Adipocyte (in vitro differentiated cells): ENCODE measurements at regions not wholly inside any gene's neighbourhood (a gene's known extent, or its start where the extent isn't known, plus 50 kb on each side); places are given as distances from the start of the nearest gene placed in this dataset.

ENCODE experiments used
- DNase-seq: peaks from one replicate; pipeline ENCODE4 v3.0.0-alpha.2; 2015; ENCODE audit warnings: low read depth
- H3K27me3 ChIP-seq: replicated peaks from 2 replicates; pipeline ENCODE4 v1.7.0; 2013; ENCODE audit warnings: mild to moderate bottlenecking, low read length, moderate library complexity; ENCODE audit not compliant: control insufficient read depth, insufficient read depth
- H3K36me3 ChIP-seq: 2 replicates; pipeline ENCODE4 v1.7.0; 2013; ENCODE audit warnings: low read length, mild to moderate bottlenecking, moderate library complexity; ENCODE audit not compliant: control insufficient read depth, insufficient read depth, severe bottlenecking
- H3K4me1 ChIP-seq: 2 replicates; pipeline ENCODE4 v1.7.0; 2013; ENCODE audit warnings: mild to moderate bottlenecking, low read length, moderate library complexity; ENCODE audit not compliant: control insufficient read depth, insufficient read depth
- H3K4me3 ChIP-seq: 2 replicates; pipeline ENCODE4 v1.7.0; 2013; ENCODE audit warnings: mild to moderate bottlenecking, low read length, moderate library complexity
- H3K9ac ChIP-seq: 2 replicates; pipeline ENCODE4 v1.7.0; 2013; ENCODE audit warnings: mild to moderate bottlenecking, low read length, moderate library complexity
- H3K9me3 ChIP-seq: 2 replicates; pipeline ENCODE4 v1.7.0; 2013; ENCODE audit warnings: mild to moderate bottlenecking, low read length, moderate library complexity; ENCODE audit not compliant: control insufficient read depth

- peaks cover 11% of the 10 kb centered on the region for H3K9me3 ChIP-seq
- H3K4me3 ChIP-seq, result no peak overlapping the region
- no peaks in the 10 kb centered on the region for H3K27me3 ChIP-seq
- no peaks in the 10 kb centered on the region for H3K36me3 ChIP-seq
- H3K4me1 ChIP-seq, result no peaks in the 10 kb centered on the region
- DNase-seq, result no peak
- H3K9ac ChIP-seq, result no peak overlapping the region
These were observed 87.7 kb upstream of the COCH start for GRCh38 chr14:30786701-30787100.

DNA sequence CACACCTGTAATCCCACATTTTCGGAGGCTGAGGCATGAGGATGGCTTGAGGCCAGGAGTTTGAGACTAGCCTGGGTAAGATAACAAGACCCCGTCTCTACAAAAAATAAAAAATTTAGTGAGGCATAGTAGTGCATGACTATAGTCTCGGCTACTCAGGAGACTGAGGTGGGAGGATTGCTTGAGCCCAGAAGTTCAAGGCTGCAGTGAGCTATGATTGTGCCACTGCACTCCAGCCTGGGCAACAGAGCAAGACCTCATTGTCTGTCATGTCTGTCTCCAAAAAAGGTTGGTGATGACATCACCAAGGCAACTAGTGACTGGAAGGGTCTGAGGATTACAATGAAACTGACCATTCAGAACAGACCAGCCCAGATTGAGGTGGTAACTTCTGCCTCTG is 83.5 kb upstream of the COCH start:
- Histone ChIP-seq H3K4me3 (no peak overlapping the region), H3K27me3 (no peaks in the 10 kb centered on the region), H3K9me3 (peaks cover 29% of the 10 kb centered on the region), H3K9ac (no peak overlapping the region), H3K36me3 (no peaks in the 10 kb centered on the region), H3K4me1 (no peaks in the 10 kb centered on the region)
- no peak for DNase-seq

- H3K9ac ChIP-seq, result no peak overlapping the region
- H3K4me3 ChIP-seq, result no peak overlapping the region
- no peaks in the 10 kb centered on the region for H3K4me1 ChIP-seq
- DNase-seq, result no peak
- H3K9me3 ChIP-seq, result peaks cover 29% of the 10 kb centered on the region
- no peaks in the 10 kb centered on the region for H3K27me3 ChIP-seq
- H3K36me3 ChIP-seq, result no peaks in the 10 kb centered on the region
These were observed 82.6 kb upstream of the COCH start for GRCh38 chr14:30791522-30792351.

GRCh38 chr14:30796707-30797106 is 77.7 kb upstream of the COCH start:
- DNase-seq, result no peak
- peaks cover 8% of the 10 kb centered on the region for H3K27me3 ChIP-seq
- H3K9me3 ChIP-seq, result peaks cover 19% of the 10 kb centered on the region

DNA sequence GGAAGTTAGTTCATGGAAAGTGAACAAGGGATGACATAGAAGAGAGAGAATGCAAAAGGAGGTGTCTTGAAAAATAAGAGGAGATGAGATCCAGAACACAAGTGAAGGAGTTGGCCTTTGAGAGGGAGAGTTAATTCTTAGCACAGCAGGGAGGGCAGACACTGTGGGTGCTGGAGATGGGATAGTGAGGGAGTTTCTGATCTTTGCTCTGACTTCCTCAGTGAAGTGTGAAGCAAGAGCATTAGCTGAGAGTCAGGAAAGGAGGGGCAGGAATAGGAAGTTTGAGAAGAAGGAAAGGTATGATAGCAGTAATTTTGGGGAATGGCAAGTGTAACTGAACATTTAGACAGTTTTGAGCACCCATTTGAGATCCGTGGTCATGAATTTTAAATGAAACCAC is 75.8 kb upstream of the COCH start:
- DNase-seq, result no peak

More at GRCh38 chr14:30796707-30797106, 77.7 kb upstream of the COCH start:
- no peak overlapping the region for H3K9ac ChIP-seq
- no peaks in the 10 kb centered on the region for H3K4me1 ChIP-seq
- no peaks in the 10 kb centered on the region for H3K36me3 ChIP-seq
- H3K4me3 ChIP-seq, result no peak overlapping the region

DNA sequence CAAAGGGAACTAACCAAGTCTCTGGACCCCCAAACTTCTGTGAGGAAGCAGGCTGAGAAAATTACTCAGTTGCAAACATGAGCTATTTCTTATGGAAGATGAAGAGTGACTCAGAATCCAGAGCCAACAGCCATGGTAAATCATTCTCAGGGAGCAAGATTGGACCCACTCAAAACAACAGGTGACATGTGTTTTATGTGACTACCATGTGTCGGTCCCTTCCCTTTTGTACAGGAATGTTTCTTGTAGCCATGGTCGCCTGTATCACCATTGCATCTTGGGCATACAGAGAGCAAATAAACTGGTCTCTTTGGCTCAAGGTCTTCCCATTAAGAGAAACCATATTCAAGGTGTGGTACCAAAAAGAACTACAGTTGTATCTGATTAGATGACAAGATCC is 75.4 kb upstream of the COCH start:
- peaks cover 8% of the 10 kb centered on the region for H3K27me3 ChIP-seq
- H3K9me3 ChIP-seq, result peaks cover 8% of the 10 kb centered on the region
- DNase-seq, result no peak
- no peak overlapping the region for H3K4me3 ChIP-seq
- no peaks in the 10 kb centered on the region for H3K4me1 ChIP-seq
- no peak overlapping the region for H3K9ac ChIP-seq
- H3K36me3 ChIP-seq, result no peaks in the 10 kb centered on the region

More for the DNA sequence above, 75.8 kb upstream of the COCH start:
- Histone ChIP-seq H3K9me3 (peaks cover 9% of the 10 kb centered on the region), H3K4me3 (no peak overlapping the region), H3K27me3 (peaks cover 8% of the 10 kb centered on the region), H3K4me1 (no peaks in the 10 kb centered on the region), H3K36me3 (no peaks in the 10 kb centered on the region), H3K9ac (no peak overlapping the region)

GRCh38 chr14:30799933-30800332 is 74.4 kb upstream of the COCH start:
- Histone ChIP-seq H3K4me3 (no peak overlapping the region), H3K9ac (no peak overlapping the region), H3K27me3 (peaks cover 8% of the 10 kb centered on the region), H3K4me1 (no peaks in the 10 kb centered on the region), H3K9me3 (no peaks in the 10 kb centered on the region), H3K36me3 (no peaks in the 10 kb centered on the region)
- DNase-seq, result no peak

DNA sequence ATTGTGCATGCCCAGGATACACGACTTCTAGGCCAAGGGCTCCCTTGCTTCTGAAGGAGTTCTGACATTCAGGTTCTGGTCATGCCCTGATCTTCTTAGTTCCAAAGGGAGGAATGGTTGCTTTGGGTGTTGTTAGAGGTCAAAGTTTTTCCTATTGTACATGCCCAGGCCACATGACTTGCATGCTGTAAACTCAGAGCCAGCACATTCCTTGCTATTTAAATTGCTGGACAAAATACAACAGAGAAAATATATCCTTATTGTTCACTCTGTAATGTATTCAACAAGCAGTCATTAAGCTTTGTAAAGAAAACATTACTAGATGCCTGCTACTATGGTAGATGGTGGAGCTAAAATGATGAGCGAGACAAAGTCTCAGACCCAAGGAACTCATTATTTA is 71.2 kb upstream of the COCH start:
- Histone ChIP-seq H3K9me3 (no peaks in the 10 kb centered on the region), H3K4me3 (no peak overlapping the region), H3K27me3 (peaks cover 8% of the 10 kb centered on the region), H3K4me1 (no peaks in the 10 kb centered on the region), H3K9ac (no peak overlapping the region), H3K36me3 (no peaks in the 10 kb centered on the region)
- DNase-seq, result no peak

GRCh38 chr14:30805284-30805683 is 69.1 kb upstream of the COCH start:
- Histone ChIP-seq H3K36me3 (no peaks in the 10 kb centered on the region), H3K4me3 (no peak overlapping the region), H3K9me3 (no peaks in the 10 kb centered on the region), H3K27me3 (no peaks in the 10 kb centered on the region), H3K4me1 (no peaks in the 10 kb centered on the region), H3K9ac (no peak overlapping the region)
- no peak for DNase-seq

GRCh38 chr14:30808576-30808975 is 65.8 kb upstream of the COCH start:
- Histone ChIP-seq H3K4me3 (no peak overlapping the region), H3K27me3 (no peaks in the 10 kb centered on the region), H3K9ac (no peak overlapping the region), H3K9me3 (no peaks in the 10 kb centered on the region), H3K36me3 (no peaks in the 10 kb centered on the region), H3K4me1 (no peaks in the 10 kb centered on the region)
- DNase-seq, result peak; percentile 5

DNA sequence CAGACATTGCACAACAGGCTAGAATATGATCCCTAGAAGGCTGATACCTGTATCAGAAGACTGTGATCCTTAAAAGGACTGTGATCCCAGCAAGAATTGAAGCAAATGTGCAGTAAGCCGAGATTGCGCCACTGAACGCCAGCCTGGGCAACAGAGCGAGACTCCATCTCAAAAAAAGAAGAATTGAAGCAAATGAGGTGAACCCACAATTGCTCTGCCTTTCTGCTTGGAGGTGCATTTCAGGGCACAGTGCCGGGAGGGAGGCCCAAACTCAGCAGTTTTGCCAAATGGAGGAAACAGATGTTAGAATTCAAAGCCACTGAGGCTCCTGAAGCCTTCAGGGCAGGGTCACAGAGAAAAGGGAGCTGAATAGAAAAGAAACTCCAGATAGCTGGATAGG is 61.1 kb upstream of the COCH start:
- Histone ChIP-seq H3K4me3 (no peak overlapping the region), H3K27me3 (no peaks in the 10 kb centered on the region), H3K36me3 (no peaks in the 10 kb centered on the region), H3K9ac (no peak overlapping the region), H3K4me1 (no peaks in the 10 kb centered on the region), H3K9me3 (peaks cover 4% of the 10 kb centered on the region)
- DNase-seq, result no peak

GRCh38 chr14:30820674-30821073 is 53.7 kb upstream of the COCH start:
- Histone ChIP-seq H3K9ac (no peak overlapping the region), H3K4me1 (no peaks in the 10 kb centered on the region), H3K4me3 (no peak overlapping the region), H3K9me3 (peaks cover 8% of the 10 kb centered on the region), H3K27me3 (peaks cover 5% of the 10 kb centered on the region), H3K36me3 (no peaks in the 10 kb centered on the region)
- no peak for DNase-seq
